Endothelial cell of umbilical vein (primary cell): ENCODE measurements at regions not wholly inside any gene's neighbourhood (a gene's known extent, or its start where the extent isn't known, plus 50 kb on each side); places are given as distances from the start of the nearest gene placed in this dataset.

Experiments
- POLR2A ChIP-seq: IDR thresholded peaks from 2 replicates; pipeline ENCODE4 v1.6.1; 2012; ENCODE audit warnings: low read depth, mild to moderate bottlenecking, control low read depth, low read length
- TF ChIP-seq, protein P1 (sequence below), 2 donors: IDR thresholded peaks; 1 replicate in 1 of 2; 2 replicates in 1 of 2; pipeline ENCODE4 v1.5.1; 2011; ENCODE audit warnings: low read length in 2 of 2, mild to moderate bottlenecking in 2 of 2, moderate library complexity in 2 of 2, control low read depth in 1 of 2, inconsistent platforms in 1 of 2, low read depth in 1 of 2; ENCODE audit not compliant: insufficient read depth in 1 of 2; ENCODE audit errors: extremely low read depth in 1 of 2

DNA sequence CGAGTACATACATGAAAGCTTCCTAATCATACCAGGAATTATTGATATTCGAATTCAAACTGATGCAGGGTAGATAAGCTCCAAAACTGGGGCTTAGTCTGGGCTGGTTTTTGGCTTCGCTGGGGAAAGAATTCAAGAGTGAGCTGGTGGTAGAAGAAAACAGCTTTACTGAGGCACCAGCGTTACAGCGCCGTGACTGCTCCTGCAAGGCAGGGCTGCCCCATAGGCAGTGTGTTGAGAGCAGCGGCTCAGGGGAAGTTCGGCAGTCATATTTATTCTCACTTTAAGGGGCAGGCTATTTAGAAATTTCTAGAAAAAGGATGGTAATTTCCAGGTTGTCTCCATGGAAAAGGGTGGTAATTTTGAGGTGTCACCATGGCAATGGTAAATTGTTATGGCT, 292.6 kb upstream of the TCF4 start:
- no peak for TF ChIP-seq POLR2A
- TF ChIP-seq, protein P1, sequence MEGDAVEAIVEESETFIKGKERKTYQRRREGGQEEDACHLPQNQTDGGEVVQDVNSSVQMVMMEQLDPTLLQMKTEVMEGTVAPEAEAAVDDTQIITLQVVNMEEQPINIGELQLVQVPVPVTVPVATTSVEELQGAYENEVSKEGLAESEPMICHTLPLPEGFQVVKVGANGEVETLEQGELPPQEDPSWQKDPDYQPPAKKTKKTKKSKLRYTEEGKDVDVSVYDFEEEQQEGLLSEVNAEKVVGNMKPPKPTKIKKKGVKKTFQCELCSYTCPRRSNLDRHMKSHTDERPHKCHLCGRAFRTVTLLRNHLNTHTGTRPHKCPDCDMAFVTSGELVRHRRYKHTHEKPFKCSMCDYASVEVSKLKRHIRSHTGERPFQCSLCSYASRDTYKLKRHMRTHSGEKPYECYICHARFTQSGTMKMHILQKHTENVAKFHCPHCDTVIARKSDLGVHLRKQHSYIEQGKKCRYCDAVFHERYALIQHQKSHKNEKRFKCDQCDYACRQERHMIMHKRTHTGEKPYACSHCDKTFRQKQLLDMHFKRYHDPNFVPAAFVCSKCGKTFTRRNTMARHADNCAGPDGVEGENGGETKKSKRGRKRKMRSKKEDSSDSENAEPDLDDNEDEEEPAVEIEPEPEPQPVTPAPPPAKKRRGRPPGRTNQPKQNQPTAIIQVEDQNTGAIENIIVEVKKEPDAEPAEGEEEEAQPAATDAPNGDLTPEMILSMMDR (IDR thresholded peaks at IDR 0.05; ENCODE audit: extremely low read depth in 1 of 2, insufficient read depth in 1 of 2, low read depth in 1 of 2, low read length in 2 of 2): no peak
